T-helper 2 cell (primary cell): ENCODE measurements at regions not wholly inside any gene's neighbourhood (a gene's known extent, or its start where the extent isn't known, plus 50 kb on each side); places are given as distances from the start of the nearest gene placed in this dataset.

ENCODE experiments used
- DNase-seq, 5 experiments: peaks; one replicate each; pipeline versions ENCODE4 v3.0.0 to v3.0.0-alpha.2; 2012 to 2022

- no peak for DNase-seq
Observed at GRCh38 chr12:115251727-115252126, 567.8 kb upstream of the TBX3 start.

DNA sequence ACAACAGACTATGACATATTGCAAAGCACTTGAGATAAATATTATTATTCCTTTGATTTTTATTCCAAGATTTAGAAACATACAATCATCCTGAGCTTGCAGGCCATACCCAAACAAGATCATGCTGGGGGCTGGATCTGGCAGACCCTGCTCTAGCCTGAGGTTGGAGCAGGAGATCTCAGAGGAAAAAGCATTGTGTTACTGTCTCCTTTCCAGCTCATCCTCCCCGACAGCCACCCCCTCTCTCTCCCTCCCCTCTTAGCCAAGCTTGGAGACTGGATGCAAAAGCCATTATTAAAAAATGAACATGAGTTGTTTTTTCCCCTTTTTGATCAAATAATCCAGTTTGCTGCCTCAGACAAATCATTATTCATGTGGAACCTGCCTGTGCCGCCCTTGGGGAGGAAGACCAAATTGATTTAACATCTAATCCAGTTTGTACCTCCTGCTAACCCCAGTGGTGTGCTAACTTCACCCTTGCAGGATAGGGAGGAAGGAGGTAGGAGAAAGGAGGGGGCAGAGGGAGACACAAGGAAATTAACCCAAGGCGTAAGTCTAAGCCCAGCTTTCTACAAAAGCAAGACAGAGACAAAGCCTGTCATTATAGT lies 565.8 kb upstream of the TBX3 start:
- DNase-seq = no peak

DNA sequence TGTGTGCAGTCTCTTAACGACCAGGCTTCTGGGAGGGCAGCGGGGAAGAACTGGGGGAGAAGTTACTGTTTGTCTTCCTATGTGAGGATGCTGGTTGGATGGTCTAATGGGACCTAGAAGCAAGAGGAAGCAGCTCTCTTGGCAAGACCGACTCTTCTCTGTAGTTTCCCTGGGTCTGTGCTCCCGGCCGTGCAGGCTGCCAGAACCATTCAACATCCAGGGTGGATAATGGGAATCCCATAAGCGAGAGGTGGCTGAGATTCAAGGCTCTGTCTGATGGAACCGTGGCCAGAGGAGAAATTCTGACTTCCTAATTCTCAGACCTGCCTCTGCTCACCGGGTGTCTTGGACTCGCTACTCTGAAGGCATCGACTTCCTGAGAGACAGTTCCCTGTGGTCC lies 561.0 kb upstream of the TBX3 start:
- no peak for DNase-seq

DNA sequence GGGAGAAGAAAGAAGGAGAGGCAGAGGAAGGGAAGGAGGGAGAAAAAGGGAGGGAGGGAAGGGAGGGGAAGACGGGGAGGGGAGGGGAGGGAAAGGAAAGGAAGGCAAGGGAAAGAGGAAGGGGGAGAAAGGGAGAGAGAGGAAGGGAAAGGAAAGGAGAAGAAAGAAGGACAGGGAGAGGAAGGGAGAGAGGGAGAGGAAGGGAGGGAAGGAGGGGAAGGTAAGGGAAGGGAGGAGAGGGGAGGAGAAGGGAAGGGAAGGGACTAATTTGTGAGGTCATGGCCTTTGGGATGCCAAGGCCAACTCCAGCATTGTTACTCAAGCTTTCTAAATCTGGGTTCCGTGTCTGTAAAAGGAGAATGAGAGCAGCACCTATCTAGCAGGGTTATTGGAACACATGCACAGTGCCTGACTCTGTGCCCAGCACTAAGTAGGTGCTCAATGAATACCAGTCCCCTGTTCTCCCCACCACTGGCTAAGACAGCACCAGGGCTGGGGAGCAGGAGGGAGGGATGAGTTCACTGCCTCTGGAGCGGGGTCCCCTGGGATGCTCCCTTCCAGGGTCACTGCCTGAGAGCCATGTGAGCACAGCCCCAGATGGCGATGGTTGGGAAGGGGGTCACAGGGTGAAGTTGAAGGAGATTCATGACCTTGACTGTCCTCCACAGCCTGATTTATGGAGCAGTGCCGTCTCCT lies 560.1 kb upstream of the TBX3 start:
- no peak for DNase-seq

DNA sequence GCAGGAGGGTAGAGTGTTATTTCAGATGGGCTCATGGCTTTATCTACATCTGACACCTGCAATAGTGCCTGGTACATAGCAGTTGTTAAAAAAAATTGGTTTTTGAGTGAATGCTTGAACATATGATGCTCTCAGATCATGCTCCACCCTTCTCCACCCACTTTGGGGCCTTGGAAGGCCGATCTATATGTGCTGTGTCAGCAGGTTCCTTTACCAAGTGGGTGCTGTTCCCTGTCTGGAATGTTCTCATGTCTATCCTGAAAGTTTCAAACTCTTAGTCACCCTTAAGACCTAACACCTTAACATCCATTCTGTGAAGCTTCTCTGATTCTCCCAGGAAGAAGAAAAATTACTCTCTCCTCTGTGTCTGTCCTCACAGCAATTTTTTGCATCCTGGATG lies 556.3 kb upstream of the TBX3 start:
- DNase-seq = no peak

GRCh38 chr12:115235880-115236279 lies 551.9 kb upstream of the TBX3 start:
- no peak for DNase-seq

GRCh38 chr12:115233891-115234543 lies 550.0 kb upstream of the TBX3 start:
- no peak for DNase-seq

- DNase-seq = no peak
Observed at GRCh38 chr12:115232455-115233156, 548.6 kb upstream of the TBX3 start.

GRCh38 chr12:115230606-115231005 lies 546.6 kb upstream of the TBX3 start:
- DNase-seq = no peak

- DNase-seq = no peak
Observed at GRCh38 chr12:115229517-115229916, 545.5 kb upstream of the TBX3 start.

GRCh38 chr12:115228434-115228833 lies 544.5 kb upstream of the TBX3 start:
- DNase-seq = no peak

- no peak for DNase-seq
Observed at GRCh38 chr12:115227137-115227615, 543.2 kb upstream of the TBX3 start.

DNA sequence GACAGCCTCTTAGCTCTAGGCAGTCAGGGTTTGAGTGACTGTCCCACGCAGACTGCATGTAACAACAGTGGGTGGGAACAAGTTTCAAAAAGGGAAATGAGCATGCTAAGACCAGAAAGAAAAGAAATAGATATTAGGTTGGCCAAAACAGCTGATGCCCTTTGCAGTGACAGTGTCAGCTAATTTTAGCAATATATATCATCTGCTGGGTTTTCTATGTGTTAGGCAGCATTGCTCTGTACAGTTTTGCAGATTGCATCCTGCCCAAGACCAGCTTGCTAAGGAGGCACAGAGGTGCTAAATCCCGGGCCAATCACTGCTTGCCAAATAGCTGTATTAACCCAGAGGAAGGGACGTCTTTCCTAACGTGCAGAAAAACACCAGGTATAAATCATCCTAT lies 541.9 kb upstream of the TBX3 start:
- DNase-seq = no peak

GRCh38 chr12:115223991-115224390 lies 540.0 kb upstream of the TBX3 start:
- DNase-seq = no peak

DNA sequence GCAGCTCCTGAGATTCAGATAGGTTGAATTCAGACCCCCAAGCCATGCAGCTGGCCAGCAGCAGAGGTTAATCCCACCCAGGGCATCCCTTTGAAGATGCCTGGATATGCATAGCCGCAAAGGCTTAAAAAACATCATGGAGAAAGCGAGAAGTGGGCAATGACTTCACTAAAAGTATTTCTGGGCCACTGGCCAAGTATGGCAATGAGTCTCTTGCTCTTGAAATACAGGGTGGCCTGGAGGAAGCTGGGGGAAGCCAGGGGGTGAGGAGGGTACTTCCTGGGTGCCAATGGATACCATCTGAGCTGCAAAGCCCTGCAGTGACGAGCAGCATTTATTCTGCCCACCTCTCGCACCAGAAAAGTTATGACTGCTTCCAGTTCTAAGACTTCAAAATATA lies 539.3 kb upstream of the TBX3 start:
- DNase-seq = no peak

GRCh38 chr12:115222220-115222619 lies 538.2 kb upstream of the TBX3 start:
- no peak for DNase-seq

- no peak for DNase-seq
Observed at GRCh38 chr12:115216301-115216700, 532.3 kb upstream of the TBX3 start.

DNA sequence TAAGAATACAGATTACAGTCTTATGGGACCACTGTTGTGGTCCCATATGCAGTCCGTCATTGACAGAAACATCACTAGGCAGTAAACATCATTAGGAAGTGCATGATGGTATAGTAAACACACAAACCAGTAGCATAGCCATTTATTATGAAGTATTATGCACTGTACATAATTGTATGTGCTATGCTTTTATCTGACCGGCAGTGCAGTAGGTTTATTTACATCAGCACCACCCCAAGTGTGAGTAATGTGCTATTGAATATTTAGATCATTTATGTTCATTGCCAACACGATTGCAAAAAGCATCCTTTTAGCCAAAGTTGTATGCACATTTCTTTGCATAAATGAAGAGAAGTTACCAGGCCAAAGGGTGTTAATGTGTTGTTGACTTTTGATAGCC lies 531.6 kb upstream of the TBX3 start:
- DNase-seq = no peak

DNA sequence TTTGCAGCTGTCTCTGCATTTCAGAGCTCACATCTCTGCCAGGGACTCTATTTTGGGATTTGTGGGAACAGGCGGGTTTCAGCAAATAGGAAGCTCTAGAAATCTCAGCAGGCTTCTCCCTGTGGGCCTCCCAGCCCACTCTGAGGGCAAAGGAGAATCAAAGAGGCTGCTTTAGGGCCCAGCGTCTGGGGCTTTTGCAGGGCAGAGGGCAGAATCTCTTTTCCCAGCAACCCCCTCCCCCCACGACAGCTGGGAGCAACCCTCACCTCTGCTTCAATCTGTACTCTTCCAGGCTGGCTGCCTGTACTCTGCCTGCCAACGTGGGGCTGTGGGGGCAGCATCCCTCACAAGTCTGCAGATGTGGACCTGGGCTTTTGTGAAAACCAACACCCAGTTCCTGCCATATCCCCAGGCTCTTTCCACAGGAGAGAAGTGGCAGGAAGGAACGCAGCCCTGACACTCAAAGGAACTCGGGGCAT lies 529.6 kb upstream of the TBX3 start:
- DNase-seq = no peak

GRCh38 chr12:115213118-115213517 lies 529.1 kb upstream of the TBX3 start:
- no peak for DNase-seq

GRCh38 chr12:115212356-115212755 lies 528.4 kb upstream of the TBX3 start:
- DNase-seq = no peak

GRCh38 chr12:115210533-115211252 lies 526.7 kb upstream of the TBX3 start:
- no peak for DNase-seq

GRCh38 chr12:115209230-115209629 lies 525.3 kb upstream of the TBX3 start:
- no peak for DNase-seq
